Prostate gland (tissue), 2 donors: ENCODE measurements at regions not wholly inside any gene's neighbourhood (a gene's known extent, or its start where the extent isn't known, plus 50 kb on each side); places are given as distances from the start of the nearest gene placed in this dataset.

Experiments
- POLR2A ChIP-seq: fragments of 450-650 bp; IDR thresholded peaks from one replicate; pipeline ENCODE4 v1.6.1; 2016; ENCODE audit warnings: antibody characterized with exemption, mild to moderate bottlenecking
- TF ChIP-seq, protein P1 (sequence below), 4 experiments: fragments of 200-600 bp in 2 of 4; fragments of 450-650 bp in 2 of 4; sonication (generic) in 2 of 4; IDR thresholded peaks; 1 replicate in 3 of 4; 2 replicates in 1 of 4; pipeline ENCODE4 v1.5.1; 2016 to 2019; ENCODE audit warnings: antibody characterized with exemption in 4 of 4, mild to moderate bottlenecking in 2 of 4, moderate library complexity in 2 of 4

DNA sequence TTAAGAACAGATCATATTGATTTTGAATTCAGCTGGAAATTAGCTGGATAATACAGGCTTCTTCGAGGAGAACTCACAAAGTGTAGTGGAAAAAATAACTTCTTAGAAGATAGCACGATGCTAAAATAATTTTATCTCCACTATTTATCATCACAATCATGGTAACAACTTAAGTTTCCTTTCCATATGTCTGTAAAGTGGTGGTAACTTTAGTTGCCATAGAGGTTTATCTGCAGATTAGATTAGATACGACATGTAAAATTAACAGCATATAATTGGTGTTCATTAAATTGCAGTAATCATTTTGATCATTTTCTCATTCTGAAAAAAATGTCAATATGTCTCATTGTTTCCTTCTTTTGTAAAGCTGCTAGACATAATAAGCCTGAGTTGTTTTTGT is 921.5 kb downstream of the KCNT2 start:
- TF ChIP-seq, protein P1, sequence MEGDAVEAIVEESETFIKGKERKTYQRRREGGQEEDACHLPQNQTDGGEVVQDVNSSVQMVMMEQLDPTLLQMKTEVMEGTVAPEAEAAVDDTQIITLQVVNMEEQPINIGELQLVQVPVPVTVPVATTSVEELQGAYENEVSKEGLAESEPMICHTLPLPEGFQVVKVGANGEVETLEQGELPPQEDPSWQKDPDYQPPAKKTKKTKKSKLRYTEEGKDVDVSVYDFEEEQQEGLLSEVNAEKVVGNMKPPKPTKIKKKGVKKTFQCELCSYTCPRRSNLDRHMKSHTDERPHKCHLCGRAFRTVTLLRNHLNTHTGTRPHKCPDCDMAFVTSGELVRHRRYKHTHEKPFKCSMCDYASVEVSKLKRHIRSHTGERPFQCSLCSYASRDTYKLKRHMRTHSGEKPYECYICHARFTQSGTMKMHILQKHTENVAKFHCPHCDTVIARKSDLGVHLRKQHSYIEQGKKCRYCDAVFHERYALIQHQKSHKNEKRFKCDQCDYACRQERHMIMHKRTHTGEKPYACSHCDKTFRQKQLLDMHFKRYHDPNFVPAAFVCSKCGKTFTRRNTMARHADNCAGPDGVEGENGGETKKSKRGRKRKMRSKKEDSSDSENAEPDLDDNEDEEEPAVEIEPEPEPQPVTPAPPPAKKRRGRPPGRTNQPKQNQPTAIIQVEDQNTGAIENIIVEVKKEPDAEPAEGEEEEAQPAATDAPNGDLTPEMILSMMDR (IDR thresholded peaks at IDR 0.05): no peak
- no peak for TF ChIP-seq POLR2A
